Gastrocnemius medialis (tissue), 4 donors: ENCODE measurements at regions not wholly inside any gene's neighbourhood (a gene's known extent, or its start where the extent isn't known, plus 50 kb on each side); places are given as distances from the start of the nearest gene placed in this dataset.
"Not testable (repeated sequence)": the region's sequence is repeated elsewhere in the genome, so short reads cannot be mapped to it uniquely, and the experiment has no call there.

ENCODE experiments used
- ATAC-seq, 2 donors: fragments of 150-250 bp; one replicate each; pipeline ENCODE4 v1.9.1; 2016
- DNase-seq, 2 donors: peaks; one replicate each; pipeline ENCODE4 v3.0.0-alpha.2; 2019
- H3K27ac ChIP-seq, 4 donors: fragments of 200-600 bp; sonication (generic); 1 replicate in 1 of 4; 2 replicates in 3 of 4; pipeline ENCODE4 v1.5.1; 2016 to 2018; ENCODE audit warnings: mild to moderate bottlenecking in 2 of 4, moderate library complexity in 1 of 4
- H3K27me3 ChIP-seq, 3 donors: fragments of 200-600 bp; sonication (generic) in 2 of 3; 1 replicate in 1 of 3; 2 replicates in 2 of 3; pipeline versions ENCODE4 v1.5.1 to v1.6.0; 2016 to 2019; ENCODE audit warnings: mild to moderate bottlenecking in 1 of 3, moderate library complexity in 1 of 3
- H3K36me3 ChIP-seq, 2 donors: fragments of 200-600 bp; sonication (generic) in 1 of 2; one replicate each; pipeline ENCODE4 v1.5.1; 2017 to 2018
- H3K4me1 ChIP-seq, 2 donors: fragments of 200-600 bp; sonication (generic) in 1 of 2; one replicate each; pipeline ENCODE4 v1.5.1; 2016 to 2017; ENCODE audit warnings: mild to moderate bottlenecking in 2 of 2
- H3K4me3 ChIP-seq, 4 donors: fragments of 200-600 bp; sonication (generic) in 3 of 4; 1 replicate in 1 of 4; 2 replicates in 3 of 4; pipeline ENCODE4 v1.5.1; 2016 to 2019; ENCODE audit warnings: mild to moderate bottlenecking in 2 of 4
- H3K9me3 ChIP-seq, 3 donors: fragments of 200-600 bp; sonication (generic) in 2 of 3; 1 replicate in 1 of 3; 2 replicates in 2 of 3; pipeline ENCODE4 v1.5.1; 2016 to 2019
- CTCF ChIP-seq, 5 experiments: fragments of 450-650 bp in 3 of 5; fragments of 200-600 bp in 2 of 5; sonication (generic) in 2 of 5; IDR thresholded peaks in 4 of 5; conservative IDR thresholded peaks in 1 of 5; 1 replicate in 4 of 5; 2 replicates in 1 of 5; pipeline ENCODE4 v1.5.1; 2016 to 2019; ENCODE audit warnings: antibody characterized with exemption in 5 of 5, mild to moderate bottlenecking in 3 of 5, moderate library complexity in 3 of 5
- POLR2A ChIP-seq, 2 donors: fragments of 450-650 bp; IDR thresholded peaks; one replicate each; pipeline ENCODE4 v1.6.1; 2017; ENCODE audit warnings: antibody characterized with exemption in 2 of 2, mild to moderate bottlenecking in 2 of 2, moderate library complexity in 2 of 2
- in situ Hi-C, 4 donors: fragments of 200-750 bp; cut with MboI; loops; one replicate each; pipeline versions ENCODE4 v1.15.0 to v1.8.0; 2017; ENCODE audit warnings: low sequenced_read_pairs in 4 of 4
- intact Hi-C: fragments of 100-400 bp; cut with DNase I; formaldehyde crosslinking; loops from one replicate; pipeline ENCODE4 v1.15.1; 2023; ENCODE audit warnings: low total_unique reads

- Histone ChIP-seq H3K4me3 (no peak overlapping the region), H3K27me3 (no peaks in the 10 kb centered on the region), H3K9me3 (no peaks in the 10 kb centered on the region), H3K4me1 (no peaks in the 10 kb centered on the region), H3K27ac (no peak overlapping the region), H3K36me3 (no peaks in the 10 kb centered on the region)
- TF ChIP-seq POLR2A (IDR thresholded peaks at IDR 0.05) (no peak), CTCF (IDR thresholded peaks at IDR 0.05 in 4 of 5, conservative IDR thresholded peaks at IDR 0.05 in 1 of 5) (no peak)
- intact Hi-C loops = no loop called here
- in situ Hi-C loops = no loop called here
- DNase-seq (no peak), ATAC-seq (no peak)
These were observed 336.8 kb upstream of the NCAM1 start for GRCh38 chr11:112624431-112624830.

GRCh38 chr11:112624971-112625370 is 336.2 kb upstream of the NCAM1 start:
- H3K27ac ChIP-seq, DNase-seq, ATAC-seq, H3K4me3 ChIP-seq, in situ Hi-C loops, H3K27me3 ChIP-seq, H3K9me3 ChIP-seq, H3K36me3 ChIP-seq, intact Hi-C loops, H3K4me1 ChIP-seq: not testable (repeated sequence)

GRCh38 chr11:112625814-112626213 is 335.4 kb upstream of the NCAM1 start:
- Histone ChIP-seq H3K27ac (no peak overlapping the region), H3K4me1 (no peaks in the 10 kb centered on the region), H3K36me3 (no peaks in the 10 kb centered on the region), H3K27me3 (no peaks in the 10 kb centered on the region), H3K9me3 (no peaks in the 10 kb centered on the region), H3K4me3 (no peak overlapping the region)
- TF ChIP-seq POLR2A (IDR thresholded peaks at IDR 0.05) (no peak), CTCF (IDR thresholded peaks at IDR 0.05 in 4 of 5, conservative IDR thresholded peaks at IDR 0.05 in 1 of 5) (no peak)
- ATAC-seq (no peak), DNase-seq (no peak)
- intact Hi-C loops (no loop called here), in situ Hi-C loops (no loop called here)

GRCh38 chr11:112626731-112627130 is 334.5 kb upstream of the NCAM1 start:
- Histone ChIP-seq H3K4me3 (no peak overlapping the region), H3K4me1 (no peaks in the 10 kb centered on the region), H3K27me3 (no peaks in the 10 kb centered on the region), H3K27ac (no peak overlapping the region), H3K36me3 (no peaks in the 10 kb centered on the region), H3K9me3 (no peaks in the 10 kb centered on the region)
- no peak for TF ChIP-seq POLR2A (IDR thresholded peaks at IDR 0.05)
- TF ChIP-seq CTCF (IDR thresholded peaks at IDR 0.05 in 4 of 5, conservative IDR thresholded peaks at IDR 0.05 in 1 of 5) = no peak
- ATAC-seq = no peak
- in situ Hi-C loops (no loop called here), intact Hi-C loops (no loop called here)
- DNase-seq = no peak

GRCh38 chr11:112627588-112628045 is 333.6 kb upstream of the NCAM1 start:
- H3K36me3 ChIP-seq = no peaks in the 10 kb centered on the region
- H3K9me3 ChIP-seq = no peaks in the 10 kb centered on the region
- H3K27ac ChIP-seq = no peak overlapping the region
- TF ChIP-seq POLR2A (IDR thresholded peaks at IDR 0.05) (no peak), CTCF (IDR thresholded peaks at IDR 0.05 in 4 of 5, conservative IDR thresholded peaks at IDR 0.05 in 1 of 5) (no peak)
- DNase-seq (no peak), ATAC-seq (no peak)
- no peaks in the 10 kb centered on the region for H3K27me3 ChIP-seq
- no peaks in the 10 kb centered on the region for H3K4me1 ChIP-seq
- intact Hi-C loops = no loop called here
- H3K4me3 ChIP-seq = no peak overlapping the region
- in situ Hi-C loops = no loop called here
